GM12878 (cell line): ENCODE measurements at regions not wholly inside any gene's neighbourhood (a gene's known extent, or its start where the extent isn't known, plus 50 kb on each side); places are given as distances from the start of the nearest gene placed in this dataset.

Experiments
- ATAC-seq: fragments of 200-7000 bp; cut with Tn5 transposase; 3 replicates; pipeline ENCODE4 v1.9.1; 2020; ENCODE audit warnings: mild to moderate bottlenecking, moderate library complexity
- BruUV-seq: library from RNA; stranded (reverse); fragments of 400-500 nt; replicated peaks from 2 replicates; lab custom pipeline; 2021; lab: Mats Ljungman, UMichigan
- CTCF ChIA-PET: fragments of 300-600 bp; sonication (Branson Sonifier 250); formaldehyde crosslinking; extraction: SDS; loops from one replicate; lab custom pipeline; 2021; ENCODE audit warnings: inconsistent platforms; lab: Yijun Ruan, JAX
- POLR2A ChIA-PET: fragments of 350-600 bp; formaldehyde crosslinking; extraction: SDS; loops from one replicate; lab custom pipeline; 2021; ENCODE audit warnings: inconsistent platforms; lab: Charles Lee
- RAD21 ChIA-PET: fragments of 300-600 bp; sonication (Branson Sonifier 250); formaldehyde crosslinking; loops from one replicate; lab custom pipeline; 2023; ENCODE audit warnings: antibody characterized with exemption; ENCODE audit not compliant: unreplicated experiment; lab: Charles Lee
- SMC1A ChIA-PET: fragments of 300-600 bp; sonication (Branson Sonifier 250); formaldehyde crosslinking; loops from one replicate; lab custom pipeline; 2023; ENCODE audit not compliant: unreplicated experiment, uncharacterized antibody; lab: Charles Lee
- DNase-seq: peaks from one replicate; pipeline ENCODE4 v3.0.0-alpha.2; 2011; ENCODE audit warnings: low read depth, low spot score
- FAIRE-seq: peaks from 3 replicates; lab custom pipeline; 2011; peaks lifted over from hg19 to GRCh38; lab: Jason Lieb, UNC
- H2AFZ ChIP-seq: 2 replicates; pipeline ENCODE4 v1.6.0; 2011; ENCODE audit warnings: low read depth, low read length, control low read depth; ENCODE audit not compliant: control insufficient read depth
- H3K27ac ChIP-seq: 2 replicates; pipeline ENCODE4 v1.5.1; 2011; ENCODE audit warnings: control low read depth; ENCODE audit not compliant: control insufficient read depth, insufficient read depth
- H3K27me3 ChIP-seq, 2 experiments: replicated peaks in 1 of 2; 2 replicates each; pipeline versions ENCODE4 v1.6.0 to v1.6.1; 2011; ENCODE audit warnings: low read length in 1 of 2; ENCODE audit not compliant: control insufficient read depth in 2 of 2, insufficient read depth in 2 of 2
- H3K36me3 ChIP-seq, 2 experiments: 2 replicates each; pipeline ENCODE4 v1.5.1; 2011; ENCODE audit warnings: low read length in 1 of 2; ENCODE audit not compliant: control insufficient read depth in 2 of 2, insufficient read depth in 2 of 2
- H3K4me1 ChIP-seq: 2 replicates; pipeline ENCODE4 v1.6.1; 2011; ENCODE audit warnings: mild to moderate bottlenecking, low read length, moderate library complexity, mixed read lengths; ENCODE audit not compliant: control insufficient read depth, insufficient read depth
- H3K4me2 ChIP-seq: 2 replicates; pipeline ENCODE4 v1.6.0; 2011; ENCODE audit warnings: control low read depth; ENCODE audit not compliant: control insufficient read depth, insufficient read depth
- H3K4me3 ChIP-seq: fragments of 200-600 bp; sonication (generic); 2 replicates; pipeline ENCODE4 v1.5.1; 2016
- H3K79me2 ChIP-seq: 2 replicates; pipeline ENCODE4 v1.6.0; 2011; ENCODE audit warnings: low read length; ENCODE audit not compliant: control insufficient read depth, insufficient read depth
- H3K9ac ChIP-seq: 2 replicates; pipeline ENCODE4 v1.8.0; 2011; ENCODE audit warnings: low read length, control low read depth, mixed read lengths; ENCODE audit not compliant: control insufficient read depth, insufficient read depth
- H3K9me3 ChIP-seq: replicated peaks from 3 replicates; pipeline ENCODE4 v1.5.1; 2011; ENCODE audit warnings: mild to moderate bottlenecking, low read length; ENCODE audit not compliant: control insufficient read depth, insufficient read depth
- H4K20me1 ChIP-seq: 2 replicates; pipeline ENCODE4 v1.6.0; 2011; ENCODE audit not compliant: control insufficient read depth, insufficient read depth
- ATF3 ChIP-seq: IDR thresholded peaks from 2 replicates; pipeline ENCODE4 v1.6.1; 2011; ENCODE audit warnings: low read depth, mild to moderate bottlenecking, low read length, moderate library complexity, borderline replicate concordance; ENCODE audit errors: extremely low read depth
- BHLHE40 ChIP-seq, 2 experiments: fragments of 450-650 bp in 1 of 2; IDR thresholded peaks; 2 replicates each; pipeline ENCODE4 v1.6.1; 2011 to 2017; ENCODE audit warnings: low read depth in 2 of 2, borderline replicate concordance in 1 of 2, improper control_type of control experiment in 1 of 2, low read length in 1 of 2, mild to moderate bottlenecking in 1 of 2
- ESRRA ChIP-seq: IDR thresholded peaks from 2 replicates; pipeline ENCODE4 v1.6.1; 2012; ENCODE audit warnings: mild to moderate bottlenecking, low read length, improper control_type of control experiment
- HDAC2 ChIP-seq: fragments of 200-600 bp; sonication (generic); IDR thresholded peaks from 2 replicates; pipeline ENCODE4 v1.6.1; 2017
- KLF5 ChIP-seq: fragments of 450-650 bp; IDR thresholded peaks from 2 replicates; pipeline ENCODE4 v1.6.1; 2014; ENCODE audit warnings: mild to moderate bottlenecking; ENCODE audit not compliant: partially characterized antibody
- MYB ChIP-seq: fragments of 150-350 bp; IDR thresholded peaks from 2 replicates; pipeline ENCODE4 v1.6.1; 2014; ENCODE audit warnings: mild to moderate bottlenecking, low read depth, low read length, borderline replicate concordance
- NFYA ChIP-seq: IDR thresholded peaks from 2 replicates; pipeline ENCODE4 v1.6.1; 2011; ENCODE audit warnings: low read depth, mild to moderate bottlenecking, low read length, improper control_type of control experiment, borderline replicate concordance
- PAX5 ChIP-seq: IDR thresholded peaks from 2 replicates; pipeline ENCODE4 v1.6.1; 2011; ENCODE audit warnings: low read depth, low read length, borderline replicate concordance
- PAX8 ChIP-seq: fragments of 450-650 bp; IDR thresholded peaks from 2 replicates; pipeline ENCODE4 v1.6.1; 2017; ENCODE audit warnings: mild to moderate bottlenecking, moderate library complexity
- POLR2AphosphoS2 ChIP-seq: IDR thresholded peaks from 2 replicates; pipeline ENCODE4 v1.6.1; 2011; ENCODE audit warnings: low read depth, mild to moderate bottlenecking, low read length, improper control_type of control experiment, moderate library complexity
- RB1 ChIP-seq: fragments of 450-650 bp; formaldehyde crosslinking; IDR thresholded peaks from 2 replicates; pipeline ENCODE4 v1.6.1; 2017; ENCODE audit warnings: mild to moderate bottlenecking, borderline replicate concordance
- SIX5 ChIP-seq: IDR thresholded peaks from 2 replicates; pipeline ENCODE4 v1.6.1; 2011; ENCODE audit warnings: mild to moderate bottlenecking, low read depth, low read length, moderate library complexity; ENCODE audit not compliant: severe bottlenecking
- SMAD5 ChIP-seq: IDR thresholded peaks from 2 replicates; pipeline ENCODE4 v1.6.1; 2016; ENCODE audit warnings: antibody characterized with exemption, low read depth
- SP1 ChIP-seq: IDR thresholded peaks from one replicate; pipeline ENCODE4 v1.6.1; 2011; ENCODE audit warnings: low read depth, low read length
- USF2 ChIP-seq: IDR thresholded peaks from 2 replicates; pipeline ENCODE4 v1.6.1; 2011; ENCODE audit warnings: low read depth, low read length, improper control_type of control experiment, borderline replicate concordance
- ZSCAN29 ChIP-seq: fragments of 450-650 bp; IDR thresholded peaks from 2 replicates; pipeline ENCODE4 v1.6.1; 2017; ENCODE audit warnings: mild to moderate bottlenecking, moderate library complexity
- ZZZ3 ChIP-seq: IDR thresholded peaks from 2 replicates; pipeline ENCODE4 v1.6.1; 2011; ENCODE audit warnings: low read depth; ENCODE audit not compliant: control insufficient read depth, insufficient read length
- WGBS: methylation state at CpG from one replicate; pipeline ENCODE4 v1.1.6; 2016; ENCODE audit warnings: low lambda C conversion rate; ENCODE audit not compliant: insufficient replicate concordance, insufficient coverage; ENCODE audit errors: missing lambda C conversion rate; 5-methylcytosine and 5-hydroxymethylcytosine counted together
- in situ Hi-C: fragments of 300-500 bp; cut with MboI; formaldehyde crosslinking; loops from 9 replicates; pipeline ENCODE4 v1.14.3; 2018; ENCODE audit warnings: mixed read lengths
- intact Hi-C: fragments of 100-400 bp; cut with micrococcal nuclease; formaldehyde crosslinking; loops from one replicate; pipeline ENCODE4 v1.14.2; 2022; ENCODE audit not compliant: unreplicated experiment

- ChIA-PET CTCF (interaction anchor here (0.8 kb wide), 1 partner anchor 13 kb away, joined by 3 read pairs; no protein-coding TSS in a partner anchor), POLR2A (no interaction called here), SMC1A (no interaction called here), RAD21 (no interaction called here)
- H3K9ac ChIP-seq, result no peak overlapping the region
- WGBS, result 36% methylated on average over 1 of the region's 1 CpG
- H4K20me1 ChIP-seq, result no peaks in the 10 kb centered on the region
- TF ChIP-seq PAX5, result no peak
- no peak for TF ChIP-seq HDAC2
- no peak for TF ChIP-seq KLF5
- TF ChIP-seq MYB, result no peak
- no peak for TF ChIP-seq ATF3
- no peak for TF ChIP-seq SIX5
- no peak for TF ChIP-seq RB1
- TF ChIP-seq ESRRA, result no peak
- no peak for TF ChIP-seq PAX8
- TF ChIP-seq ZZZ3, result no peak
- TF ChIP-seq ZSCAN29, result no peak
- TF ChIP-seq SMAD5, result no peak
- TF ChIP-seq USF2, result no peak
- TF ChIP-seq POLR2AphosphoS2, result no peak
- TF ChIP-seq NFYA, result no peak
- TF ChIP-seq SP1, result no peak
- no peak for TF ChIP-seq BHLHE40 (IDR thresholded peaks at IDR 0.05; ENCODE audit: borderline replicate concordance in 1 of 2, low read depth in 2 of 2, low read length in 1 of 2)
- BruUV-seq, result no TSS peak
- no peaks in the 10 kb centered on the region; a peak in 1 of 4 replicates for H3K27me3 ChIP-seq
- intact Hi-C loops, result no loop called here
- DNase-seq (no peak), FAIRE-seq (no peak), ATAC-seq (no peak)
- H3K4me1 ChIP-seq, result no peaks in the 10 kb centered on the region
- no peak overlapping the region for H3K27ac ChIP-seq
- in situ Hi-C loops, result no loop called here
- H3K4me3 ChIP-seq, result no peak overlapping the region
- H3K9me3 ChIP-seq, result no peaks in the 10 kb centered on the region
- H3K79me2 ChIP-seq, result no peaks in the 10 kb centered on the region
- no peak overlapping the region for H3K4me2 ChIP-seq
- H3K36me3 ChIP-seq, result no peaks in the 10 kb centered on the region
- H2AFZ ChIP-seq, result no peak overlapping the region
Observed at GRCh38 chrX:42602566-42602965, 175.4 kb downstream of the PPP1R2C start.
